Left lobe of liver (tissue), 2 donors: ENCODE measurements at regions not wholly inside any gene's neighbourhood (a gene's known extent, or its start where the extent isn't known, plus 50 kb on each side); places are given as distances from the start of the nearest gene placed in this dataset.

ENCODE experiments used
- ATAC-seq: fragments of 200-7000 bp; cut with Tn5 transposase; one replicate; pipeline ENCODE4 v1.9.1; 2020; ENCODE audit warnings: mild to moderate bottlenecking, moderate library complexity
- DNase-seq: peaks from one replicate; pipeline ENCODE4 v3.0.0-alpha.2; 2020; ENCODE audit warnings: low spot score
- donor health status: DM: no; HTN: no; CAD: no; lungs with moderate emphysema.
- donor health status: DM: no; HTN: yes; CAD: no.

DNA sequence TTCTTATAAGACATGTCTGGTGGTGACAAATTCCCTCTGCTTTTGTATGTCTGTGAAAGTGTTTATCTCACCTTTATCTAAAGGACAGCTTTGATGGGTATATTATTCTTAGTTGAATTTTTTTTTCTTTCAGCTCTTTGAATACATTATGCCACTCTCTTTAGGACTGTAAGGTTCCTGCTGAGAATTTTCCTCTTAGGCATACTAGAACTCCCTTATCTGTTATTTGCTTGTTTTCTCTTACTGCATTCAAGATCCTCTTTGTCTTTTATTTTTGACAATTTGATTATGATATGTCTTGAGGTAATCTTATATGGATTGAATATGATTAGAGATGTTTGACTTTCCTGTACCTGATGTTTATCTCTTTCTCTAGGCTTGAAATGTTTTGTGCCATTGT, 1328.4 kb downstream of the PCDH9 start:
- no peak for ATAC-seq
- no peak for DNase-seq

DNA sequence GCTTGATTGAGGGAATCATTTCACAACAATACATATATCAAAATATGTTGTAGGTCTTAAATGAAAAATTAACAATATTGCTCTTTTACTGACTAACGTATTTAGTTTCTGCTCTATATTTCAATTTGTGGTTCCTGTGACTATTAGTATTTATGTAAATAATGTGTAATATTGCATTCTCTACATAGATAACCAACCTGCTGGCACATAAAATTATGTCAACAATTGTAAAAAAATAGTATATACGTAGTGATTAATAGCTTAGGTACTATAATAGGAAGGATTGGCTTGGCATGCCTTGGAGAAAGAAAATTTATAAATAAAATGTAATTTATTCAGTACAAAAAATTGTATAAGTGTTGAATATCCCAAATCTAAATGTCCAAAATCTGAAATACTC, 1336.1 kb downstream of the PCDH9 start:
- ATAC-seq (no peak), DNase-seq (no peak)

DNA sequence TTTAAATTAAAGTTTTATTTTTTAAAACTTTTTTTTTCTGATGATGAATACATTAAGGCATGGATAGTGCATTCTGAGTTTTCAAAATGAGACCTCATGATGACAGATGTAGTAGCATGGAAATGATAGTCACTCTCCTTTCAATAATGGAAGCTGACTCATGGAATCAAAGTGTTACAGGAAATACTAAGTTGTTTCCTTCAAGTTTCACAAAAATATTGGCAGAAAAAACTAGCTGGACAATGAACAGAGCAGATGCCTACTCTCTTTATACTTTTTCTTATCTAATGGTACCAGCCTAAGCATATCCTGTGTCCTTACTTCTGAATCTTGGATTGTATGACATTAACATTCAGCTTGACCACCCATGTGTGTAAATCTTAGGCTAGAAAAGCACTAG, 1337.3 kb downstream of the PCDH9 start:
- DNase-seq (no peak), ATAC-seq (no peak)

DNA sequence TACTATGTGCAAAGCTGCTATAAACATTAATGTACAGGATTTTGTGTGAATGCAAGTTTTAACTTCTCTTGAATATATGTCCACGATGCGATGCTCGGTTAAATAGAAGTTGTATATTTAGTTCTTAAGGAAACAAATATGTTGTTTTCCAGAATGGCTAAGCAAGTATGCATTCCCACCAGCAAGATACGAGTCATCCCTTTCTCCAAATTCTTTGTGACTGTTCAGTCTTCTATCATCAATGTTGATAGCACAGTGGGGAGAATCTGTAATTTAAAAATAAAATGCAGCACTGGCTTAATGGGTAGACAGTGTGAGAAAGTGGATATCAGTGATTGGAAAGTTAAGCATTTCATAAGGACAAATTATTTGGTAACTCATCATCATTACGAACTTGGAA, 1340.8 kb downstream of the PCDH9 start:
- no peak for ATAC-seq
- DNase-seq = no peak

DNA sequence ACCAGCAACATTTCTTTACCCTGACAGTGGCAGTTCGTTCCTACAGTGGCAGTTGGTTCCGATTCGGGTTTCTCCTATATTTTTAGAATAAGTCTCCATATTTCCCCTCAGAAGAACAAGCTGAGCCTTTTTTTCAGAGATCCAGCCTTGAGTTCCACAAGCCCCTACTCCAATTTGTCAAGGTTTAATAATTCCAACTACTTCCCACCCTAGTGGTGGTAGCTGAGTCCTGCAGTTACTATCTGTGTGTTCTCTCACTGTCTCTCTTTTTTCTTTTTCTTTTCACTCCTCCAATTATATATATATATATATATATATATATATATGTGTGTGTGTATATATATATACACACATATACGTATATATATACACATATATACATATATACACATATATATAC, 1347.3 kb downstream of the PCDH9 start:
- DNase-seq (no peak), ATAC-seq (no peak)

DNA sequence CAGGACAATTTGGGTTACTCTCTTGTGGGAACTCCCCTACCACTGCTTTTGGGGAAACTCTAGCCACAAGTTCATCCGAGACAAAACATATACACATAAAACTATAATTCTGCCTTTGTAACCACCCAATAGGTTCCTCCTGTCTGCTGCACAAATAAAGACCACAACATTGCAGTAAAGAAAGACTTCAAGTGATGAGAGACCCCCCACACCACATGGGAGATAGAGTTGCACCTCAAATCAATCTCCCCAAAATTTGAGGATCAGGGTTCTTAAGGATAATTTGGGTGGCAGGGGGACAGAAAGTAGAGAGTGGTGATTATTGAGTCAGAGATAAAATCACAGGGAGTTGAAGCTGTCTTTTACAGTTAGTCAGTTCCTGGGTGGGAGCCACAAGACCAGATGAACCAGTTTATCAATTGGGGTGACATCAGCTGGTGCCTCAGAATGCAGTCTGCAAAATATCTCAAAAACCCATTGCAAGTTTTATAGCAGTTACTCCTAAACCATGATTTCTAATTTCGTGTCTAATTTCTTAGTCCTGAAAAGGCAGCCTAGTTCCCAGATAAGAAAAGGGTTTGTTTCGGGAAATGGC, 1348.5 kb downstream of the PCDH9 start:
- ATAC-seq (no peak), DNase-seq (no peak)

DNA sequence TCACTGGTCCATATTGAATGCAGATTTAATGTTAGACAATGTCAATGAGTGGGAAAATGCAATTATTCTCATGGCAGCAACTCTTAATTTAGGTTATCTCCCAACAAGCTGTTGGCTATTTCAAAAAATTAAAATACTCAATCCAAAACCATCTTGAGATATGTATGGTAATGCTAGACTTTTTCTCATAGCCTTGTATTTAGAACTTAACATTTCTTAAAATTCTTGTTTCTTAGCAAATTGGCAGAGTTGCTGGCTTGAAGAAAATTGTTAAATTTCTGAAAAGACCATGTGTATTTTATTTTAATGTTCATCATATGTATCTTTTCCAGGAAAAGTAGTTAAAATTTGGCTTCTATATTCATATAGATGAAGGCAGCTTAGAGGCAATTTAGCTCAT, 1355.1 kb downstream of the PCDH9 start:
- ATAC-seq (no peak), DNase-seq (no peak)

DNA sequence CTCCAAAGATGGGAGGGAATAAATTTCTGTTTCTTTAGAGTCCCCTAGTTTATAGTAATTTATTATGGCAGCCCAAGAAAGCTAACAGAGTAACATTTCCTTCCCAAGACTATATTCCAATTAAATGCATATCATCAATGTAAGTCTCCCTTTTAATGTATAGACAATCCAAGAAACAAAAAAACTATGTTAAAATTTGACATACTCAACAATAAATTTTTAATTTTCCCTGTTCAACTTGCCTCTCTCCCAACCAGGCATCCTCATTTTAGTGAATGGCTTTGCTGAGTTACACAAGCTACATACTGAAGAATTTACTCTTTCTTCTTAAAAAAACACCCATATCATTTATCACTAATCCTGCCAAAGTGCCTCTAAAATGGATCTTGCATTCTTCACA, 1357.7 kb downstream of the PCDH9 start:
- no peak for ATAC-seq

DNA sequence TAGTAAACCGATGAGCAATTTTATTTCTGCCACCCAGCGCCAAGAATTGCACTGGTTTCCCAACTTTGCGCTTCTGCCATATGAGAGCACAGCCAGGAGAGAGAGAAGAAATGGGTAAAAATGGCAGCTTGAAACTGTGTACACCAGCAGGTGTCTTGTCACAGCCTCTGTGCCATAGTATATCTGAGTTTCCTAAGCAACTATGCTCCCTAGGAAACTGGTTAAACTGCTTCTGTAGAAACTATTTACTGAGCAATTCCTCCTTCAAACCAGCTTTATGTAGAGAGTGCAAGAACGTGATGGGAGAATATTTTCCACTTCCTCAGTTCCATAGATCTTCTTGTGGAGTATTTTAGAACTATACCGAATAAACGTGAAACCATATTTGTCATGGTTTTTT, 1361.3 kb downstream of the PCDH9 start:
- DNase-seq (no peak), ATAC-seq (no peak)

More for the DNA sequence above, 1357.7 kb downstream of the PCDH9 start:
- DNase-seq = no peak

DNA sequence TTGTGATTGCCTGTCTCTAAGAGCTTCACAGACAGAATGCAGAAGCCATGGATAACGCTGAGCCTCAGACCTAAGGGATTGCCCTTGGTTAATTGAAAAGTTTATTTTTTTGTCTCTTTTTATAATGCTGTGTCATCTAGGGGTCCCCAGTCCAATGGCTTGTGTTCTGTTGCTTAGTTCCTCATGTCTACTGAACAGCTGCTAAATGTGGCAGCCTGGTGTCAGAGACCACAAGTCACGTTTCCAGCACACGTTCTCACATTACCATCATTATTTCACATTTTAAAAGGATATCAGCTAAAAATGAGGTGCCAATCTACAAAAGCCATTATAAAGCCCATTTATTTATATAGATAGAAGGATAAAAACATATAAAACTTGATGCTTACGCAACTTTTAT, 1362.0 kb downstream of the PCDH9 start:
- no peak for DNase-seq
- no peak for ATAC-seq

DNA sequence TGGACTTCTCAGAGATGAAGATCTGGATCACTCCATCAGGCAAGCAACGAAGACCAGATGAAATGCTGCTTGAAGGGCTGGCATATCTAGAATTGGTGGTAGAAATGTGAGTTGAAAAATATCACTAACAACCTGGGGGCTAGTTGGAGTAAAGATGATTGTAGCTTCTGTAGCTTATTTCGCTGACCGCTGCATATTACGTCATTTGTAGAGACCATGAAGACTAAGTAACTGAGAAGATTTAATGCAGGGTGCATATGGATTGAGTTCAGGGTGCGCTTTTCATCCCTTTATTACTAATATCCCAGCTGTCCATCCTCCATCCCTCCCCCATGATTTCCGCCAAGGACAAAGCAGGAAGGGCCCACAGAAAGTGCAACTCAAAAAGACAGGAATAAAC, 1364.0 kb downstream of the PCDH9 start:
- ATAC-seq (no peak), DNase-seq (no peak)

DNA sequence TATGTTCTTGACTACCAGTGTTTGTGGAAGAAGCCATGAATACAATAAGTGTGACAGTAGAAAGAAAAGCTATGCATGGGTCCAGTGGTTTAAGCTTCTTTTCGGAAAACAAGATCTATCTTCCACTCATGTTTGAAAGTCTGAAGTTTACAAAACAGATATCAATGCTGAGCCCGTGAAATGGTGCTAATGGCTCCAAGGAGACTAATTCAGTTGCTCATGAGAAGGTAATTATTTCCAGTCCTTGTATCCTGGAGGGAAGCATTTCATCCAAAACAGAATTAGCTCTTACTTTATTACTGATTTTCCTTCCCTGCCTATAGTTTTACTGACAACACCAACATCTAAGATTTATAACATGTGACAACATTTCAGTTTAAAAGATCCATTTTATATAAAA, 1364.9 kb downstream of the PCDH9 start:
- DNase-seq (no peak), ATAC-seq (no peak)

DNA sequence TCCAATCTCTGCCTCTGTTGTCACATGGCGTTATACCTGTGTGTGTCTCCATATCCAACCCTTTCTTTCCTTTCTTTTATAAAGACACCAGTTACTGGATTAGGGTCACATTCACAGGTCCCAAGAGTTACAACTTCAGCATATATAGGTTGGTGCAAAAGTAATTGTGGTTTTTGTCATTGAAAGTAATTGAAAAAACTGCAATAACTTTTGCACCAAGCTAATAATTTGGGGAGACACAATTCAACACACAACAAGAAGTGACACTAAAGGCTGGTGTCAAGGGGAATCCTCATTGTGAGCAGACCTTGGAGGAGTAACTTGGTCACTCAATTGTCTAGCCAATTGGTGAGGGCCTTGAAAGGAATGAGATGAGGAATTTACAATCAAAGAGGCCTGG, 1366.1 kb downstream of the PCDH9 start:
- DNase-seq (no peak), ATAC-seq (no peak)

DNA sequence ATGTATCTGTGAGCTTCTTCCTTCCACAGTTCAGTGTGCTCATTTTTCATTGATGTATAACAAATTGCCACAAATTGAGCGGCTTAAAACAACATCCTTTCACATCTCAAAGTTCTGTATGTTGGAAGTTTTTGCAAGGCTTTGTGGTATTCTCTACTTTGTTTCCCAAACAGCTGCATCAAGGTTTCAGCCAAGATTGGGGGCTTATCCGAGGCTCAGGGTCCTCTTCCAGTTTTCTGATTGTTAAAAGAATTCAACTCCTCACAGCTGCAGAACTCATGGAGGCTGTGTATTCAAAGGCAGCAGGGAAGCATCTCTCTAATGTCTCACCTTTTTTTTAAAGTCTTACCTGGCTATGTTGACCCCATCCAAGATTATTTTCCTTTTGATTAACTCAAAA, 1369.8 kb downstream of the PCDH9 start:
- DNase-seq (no peak), ATAC-seq (no peak)

DNA sequence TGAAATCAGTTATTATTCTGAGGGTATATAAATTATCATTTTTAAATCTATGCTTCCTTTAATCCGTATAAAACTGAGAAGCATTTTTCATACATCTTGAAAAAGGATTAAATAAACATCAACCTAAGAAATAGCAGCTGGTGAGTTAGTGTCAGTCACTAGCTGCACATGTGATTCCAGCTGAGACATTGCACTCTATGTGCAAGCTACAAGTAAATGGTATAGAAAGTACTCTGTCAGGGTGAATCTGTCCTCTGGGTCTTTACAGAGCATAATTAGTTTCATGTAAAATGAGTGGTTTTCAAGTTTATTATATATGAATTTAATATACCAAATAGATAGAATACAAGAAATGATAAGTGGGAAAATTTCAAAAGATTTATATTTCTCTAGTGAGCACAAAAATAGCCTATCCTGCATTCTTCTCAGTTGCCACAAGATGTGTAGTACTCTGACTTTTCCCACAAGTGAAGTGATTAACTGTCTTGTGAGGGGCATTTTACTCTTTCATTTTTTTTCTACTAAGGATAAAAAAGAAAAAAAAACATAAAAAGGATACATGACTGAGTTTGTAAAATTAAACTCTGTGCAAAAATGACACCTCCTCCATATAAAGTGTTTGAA, 1372.1 kb downstream of the PCDH9 start:
- ATAC-seq = no peak
- DNase-seq = no peak

DNA sequence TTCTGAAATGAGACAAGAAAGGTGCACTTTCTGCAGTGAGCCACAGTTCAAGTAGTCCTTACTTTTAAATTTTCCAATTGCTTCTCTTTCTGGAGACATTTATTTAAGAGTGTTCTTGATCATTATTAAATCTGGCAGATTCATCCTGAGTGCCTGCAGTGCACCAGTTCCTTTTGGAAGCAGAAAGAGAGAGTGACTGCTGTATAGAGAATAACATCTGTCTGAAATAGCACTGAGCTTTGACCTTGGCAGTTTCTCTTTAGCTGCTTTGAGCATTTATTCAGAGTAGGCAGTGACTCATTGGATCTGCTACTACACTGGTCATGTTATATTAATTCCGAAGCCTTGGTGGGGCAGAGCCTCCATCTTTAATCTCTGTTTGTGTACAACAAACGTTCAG, 1373.7 kb downstream of the PCDH9 start:
- no peak for ATAC-seq
- no peak for DNase-seq

DNA sequence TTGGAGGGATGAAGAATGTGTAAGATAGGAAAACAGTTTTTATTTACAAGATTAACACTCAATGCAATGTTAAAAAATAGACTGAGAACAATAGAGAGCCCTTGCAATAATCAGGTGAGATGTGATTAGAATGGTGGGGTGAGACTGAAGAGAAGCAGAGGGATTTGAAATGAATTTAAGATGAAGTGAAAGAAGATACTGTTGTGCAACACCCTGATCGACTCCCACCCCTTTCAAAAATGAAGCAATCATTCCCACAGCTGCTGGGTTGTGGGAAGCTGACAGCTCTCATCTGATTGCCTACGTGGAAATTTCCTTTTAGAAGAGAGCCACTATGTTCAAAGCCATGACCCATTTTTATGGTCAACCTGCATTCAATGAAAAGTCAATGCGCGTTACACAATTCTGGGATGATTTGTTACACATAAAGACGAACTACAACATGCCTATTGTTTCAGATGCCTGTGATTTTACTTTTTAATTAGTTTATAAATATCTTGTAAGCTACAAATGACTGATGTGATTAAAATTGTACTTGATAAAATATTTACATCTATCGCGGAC, 1374.8 kb downstream of the PCDH9 start:
- DNase-seq (no peak), ATAC-seq (no peak)

DNA sequence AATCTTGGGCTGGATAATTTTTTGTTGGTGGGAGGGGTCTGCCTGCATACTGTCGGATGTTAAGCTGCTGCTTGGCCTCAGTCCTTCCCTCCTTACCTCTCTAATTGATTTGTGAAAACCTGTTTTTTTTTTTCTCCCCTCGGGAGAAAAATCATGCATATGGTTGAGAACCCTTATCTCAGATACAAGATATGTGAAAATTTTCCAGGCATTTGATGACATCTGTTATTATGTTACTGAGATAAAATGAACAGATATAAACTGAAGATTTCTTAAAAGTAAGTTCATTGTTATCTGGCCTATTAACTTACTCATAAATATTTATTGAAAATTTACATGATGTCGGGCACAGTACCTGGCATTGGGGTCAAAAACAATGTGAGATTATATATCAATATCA, 1375.7 kb downstream of the PCDH9 start:
- ATAC-seq = no peak

DNA sequence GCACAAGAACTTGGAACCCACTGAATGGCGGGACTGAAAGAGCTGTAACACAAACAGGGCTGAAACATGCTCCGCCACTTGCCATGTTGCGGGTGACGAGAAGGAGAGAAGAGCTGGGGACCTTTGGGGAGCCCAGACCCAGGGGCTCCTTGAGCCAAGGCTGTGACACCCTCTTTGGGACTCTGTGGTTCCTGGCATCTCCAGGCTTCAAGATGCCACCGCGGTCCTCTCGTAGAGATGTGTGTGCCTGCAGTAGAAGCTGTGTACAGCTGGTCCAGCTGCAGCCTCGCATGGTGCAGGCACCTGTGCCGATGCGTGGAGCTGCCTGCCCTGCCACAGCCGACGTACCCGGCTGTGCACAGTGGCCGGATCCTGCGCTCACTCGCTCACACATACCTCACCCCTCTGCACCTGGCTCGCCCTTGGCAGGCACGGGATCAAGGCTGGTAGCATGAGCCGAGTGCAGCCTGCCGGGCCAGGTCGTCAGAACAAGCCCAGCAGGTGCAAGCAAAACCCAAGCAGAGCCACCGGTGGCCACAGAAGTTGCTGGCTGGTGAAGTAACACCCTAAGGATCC, 1385.8 kb downstream of the PCDH9 start:
- ATAC-seq (no peak), DNase-seq (no peak)

More for the DNA sequence above, 1375.7 kb downstream of the PCDH9 start:
- DNase-seq = no peak

DNA sequence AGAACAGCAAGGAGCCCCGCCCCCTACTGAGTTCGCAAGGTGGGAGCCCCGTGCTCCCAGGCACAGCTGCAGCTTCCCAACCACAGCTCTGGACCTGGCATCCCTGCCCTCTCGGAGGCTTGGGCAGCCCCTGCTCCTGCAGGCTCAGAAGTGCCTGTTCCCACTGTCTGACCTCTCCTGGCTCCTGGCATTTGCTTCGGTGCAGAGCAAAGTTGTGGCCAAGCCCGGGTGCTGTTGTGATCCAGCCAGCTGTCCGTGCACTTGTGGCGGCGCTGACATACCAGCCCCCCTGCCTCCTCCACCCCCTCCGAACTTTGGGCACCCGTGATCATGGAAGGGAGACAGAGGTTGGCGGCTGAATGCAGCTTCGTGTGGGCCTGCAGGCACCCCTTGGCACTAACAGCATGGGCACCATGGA, 1386.8 kb downstream of the PCDH9 start:
- DNase-seq = no peak
- ATAC-seq = no peak

DNA sequence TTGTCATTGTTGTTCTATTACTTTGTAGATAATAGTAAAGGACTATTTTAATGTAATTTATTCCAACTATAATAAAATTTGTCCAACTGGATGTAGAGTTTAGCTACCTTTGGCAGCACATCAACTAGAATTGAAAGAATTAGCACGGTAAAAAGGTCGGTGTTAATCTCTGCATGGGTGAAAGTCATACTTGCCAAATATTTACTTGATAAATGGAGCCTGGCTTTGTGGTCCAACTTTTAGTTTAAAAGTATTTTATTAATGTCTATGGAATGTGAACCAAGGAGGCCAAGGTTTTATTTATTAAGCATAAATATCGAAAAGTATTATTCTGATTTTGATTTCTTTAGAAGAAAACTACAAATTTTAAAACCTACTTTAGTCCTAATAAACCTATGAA, 1389.0 kb downstream of the PCDH9 start:
- DNase-seq (no peak), ATAC-seq (no peak)

DNA sequence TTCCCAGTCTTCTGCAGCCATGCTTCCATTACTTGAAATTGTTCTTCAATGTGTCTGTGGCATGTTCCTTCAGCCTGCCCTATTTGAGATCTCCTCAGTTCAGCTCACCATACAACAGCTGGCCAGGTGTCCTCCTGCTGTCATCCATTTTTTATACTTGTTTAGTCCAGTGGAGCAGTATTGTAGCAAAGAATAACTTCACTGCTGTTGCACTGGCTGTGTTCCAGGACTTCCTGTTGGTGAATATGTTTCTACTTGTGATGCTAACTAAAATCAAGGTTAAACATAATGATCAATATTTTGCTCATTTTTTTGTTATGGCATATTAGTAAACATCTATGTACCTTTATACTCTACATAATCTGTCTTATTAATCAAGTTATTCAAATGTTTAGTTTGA, 1394.1 kb downstream of the PCDH9 start:
- DNase-seq (no peak), ATAC-seq (no peak)

DNA sequence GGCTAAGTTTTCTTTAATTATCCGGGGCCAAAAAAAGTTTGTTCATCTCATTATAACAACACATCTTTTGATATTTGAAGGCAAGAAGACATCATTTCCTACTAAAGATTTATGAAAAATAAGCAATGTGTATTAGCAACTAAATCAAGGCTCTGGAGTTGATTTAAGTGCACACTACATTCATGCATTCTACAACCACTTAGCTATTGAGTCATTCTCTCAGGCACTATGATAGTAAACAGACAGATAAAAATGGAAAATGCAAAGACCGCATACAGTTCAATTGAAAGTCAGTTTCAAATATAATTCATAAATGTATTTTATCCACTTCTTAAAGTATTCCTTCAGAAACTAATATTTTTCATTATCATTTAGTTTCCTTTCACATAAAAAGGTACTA, 1395.2 kb downstream of the PCDH9 start:
- DNase-seq (no peak), ATAC-seq (no peak)
